SK-N-SH (cell line): ENCODE measurements at regions not wholly inside any gene's neighbourhood (a gene's known extent, or its start where the extent isn't known, plus 50 kb on each side); places are given as distances from the start of the nearest gene placed in this dataset.

Experiments used
- CTCF ChIA-PET: fragments of 300-600, 350-600 bp; formaldehyde crosslinking; extraction: SDS; loops from one replicate; lab custom pipeline; 2021; lab: Yijun Ruan, JAX
- POLR2A ChIA-PET: fragments of 350-600 bp; sonication (Branson Sonifier 250); formaldehyde crosslinking; extraction: SDS; loops from one replicate; lab custom pipeline; 2020; ENCODE audit warnings: antibody characterized with exemption, inconsistent platforms; lab: Yijun Ruan, JAX
- DNase-seq: peaks from one replicate; pipeline ENCODE4 v3.0.0; 2012
- H2AFZ ChIP-seq: fragments of 200-600 bp; sonication (generic); 2 replicates; pipeline ENCODE4 v1.8.1; 2016; ENCODE audit warnings: antibody characterized with exemption, mild to moderate bottlenecking, low read depth
- H3F3A ChIP-seq: fragments of 200-600 bp; sonication (generic); replicated peaks from 2 replicates; pipeline ENCODE3; 2016; ENCODE audit warnings: antibody characterized with exemption, mild to moderate bottlenecking; ENCODE audit not compliant: insufficient read depth
- H3K27ac ChIP-seq, 2 experiments: fragments of 200-500 bp in 1 of 2; fragments of 200-600 bp in 1 of 2; sonication (Bioruptor generic) in 1 of 2; sonication (generic), shearing (Covaris generic) in 1 of 2; 2 replicates each; pipeline versions ENCODE4 v1.5.1 to v1.6.1; 2014 to 2016; ENCODE audit warnings: low read depth in 2 of 2, inconsistent platforms in 1 of 2, low read length in 1 of 2, mild to moderate bottlenecking in 1 of 2, mixed read lengths in 1 of 2
- H3K27me3 ChIP-seq: fragments of 200-600 bp; sonication (generic), shearing (Covaris generic); 2 replicates; pipeline ENCODE4 v1.6.1; 2016; ENCODE audit warnings: mixed run types; ENCODE audit not compliant: insufficient read depth
- H3K36me3 ChIP-seq, 2 experiments: fragments of 200-500 bp in 1 of 2; fragments of 200-600 bp in 1 of 2; sonication (Bioruptor generic) in 1 of 2; sonication (generic) in 1 of 2; replicated peaks in 1 of 2; 2 replicates each; pipeline versions ENCODE3 to v1.5.1; 2014 to 2016; ENCODE audit warnings: low read length in 1 of 2, mild to moderate bottlenecking in 1 of 2; ENCODE audit not compliant: insufficient read depth in 2 of 2, control insufficient read depth in 1 of 2
- H3K4me1 ChIP-seq, 2 experiments: fragments of 200-500 bp in 1 of 2; fragments of 200-600 bp in 1 of 2; sonication (Bioruptor generic) in 1 of 2; sonication (generic), shearing (Covaris generic) in 1 of 2; 2 replicates each; pipeline versions ENCODE4 v1.5.1 to v1.6.1; 2014 to 2016; ENCODE audit warnings: low read depth in 1 of 2, low read length in 1 of 2, mixed run types in 1 of 2; ENCODE audit not compliant: insufficient read depth in 2 of 2, control insufficient read depth in 1 of 2
- H3K4me2 ChIP-seq: fragments of 200-600 bp; sonication (generic), shearing (Covaris generic); 2 replicates; pipeline ENCODE4 v1.6.1; 2017; ENCODE audit warnings: mixed run types
- H3K4me3 ChIP-seq, 2 experiments: fragments of 200-500 bp in 1 of 2; fragments of 200-600 bp in 1 of 2; sonication (Bioruptor generic) in 1 of 2; sonication (generic), shearing (Covaris generic) in 1 of 2; 2 replicates each; pipeline versions ENCODE4 v1.5.1 to v1.8.1; 2014 to 2016; ENCODE audit warnings: low read depth in 2 of 2, inconsistent platforms in 1 of 2, low read length in 1 of 2, mild to moderate bottlenecking in 1 of 2, mixed read lengths in 1 of 2, moderate library complexity in 1 of 2
- H3K79me2 ChIP-seq: fragments of 200-600 bp; sonication (generic); 2 replicates; pipeline ENCODE4 v1.8.1; 2017; ENCODE audit warnings: mild to moderate bottlenecking; ENCODE audit not compliant: insufficient read depth
- H3K9ac ChIP-seq: fragments of 200-600 bp; sonication (generic); 2 replicates; pipeline ENCODE4 v1.6.1; 2017; ENCODE audit warnings: mixed run types
- H3K9me2 ChIP-seq: fragments of 200-600 bp; sonication (generic); 2 replicates; pipeline ENCODE4 v1.6.1; 2017; ENCODE audit warnings: mixed run types
- H3K9me3 ChIP-seq: fragments of 200-600 bp; sonication (generic); 2 replicates; pipeline ENCODE4 v1.6.1; 2017; ENCODE audit warnings: mixed run types, mild to moderate bottlenecking, moderate library complexity
- H4K20me1 ChIP-seq: fragments of 200-600 bp; sonication (generic); 2 replicates; pipeline ENCODE4 v1.6.1; 2017; ENCODE audit warnings: mild to moderate bottlenecking, mixed run types; ENCODE audit not compliant: insufficient read depth
- EP300 ChIP-seq, 2 experiments: IDR thresholded peaks; 2 replicates each; pipeline versions ENCODE4 v1.4.0 to v1.6.1; 2012; ENCODE audit warnings: borderline replicate concordance in 1 of 2, low read depth in 1 of 2, low read length in 1 of 2
- EZH2phosphoT487 ChIP-seq: fragments of 200-600 bp; sonication (generic); IDR thresholded peaks from 2 replicates; pipeline ENCODE4 v1.6.1; 2017; ENCODE audit warnings: low read depth, mixed run types, mild to moderate bottlenecking, antibody characterized with exemption, moderate library complexity, borderline replicate concordance
- FOXJ3 ChIP-seq: sonication (generic); formaldehyde crosslinking; IDR thresholded peaks from 2 replicates; pipeline ENCODE4 v1.5.1; 2020; ENCODE audit warnings: mild to moderate bottlenecking, missing genetic modification reagents
- FOXM1 ChIP-seq: IDR thresholded peaks from 2 replicates; pipeline ENCODE4 v1.4.0; 2012; ENCODE audit warnings: low read depth, mild to moderate bottlenecking
- GABPA ChIP-seq: IDR thresholded peaks from 2 replicates; pipeline ENCODE4 v1.4.0; 2012; ENCODE audit warnings: low read depth, mild to moderate bottlenecking
- JUND ChIP-seq: IDR thresholded peaks from 2 replicates; pipeline ENCODE4 v1.4.0; 2012
- MEF2A ChIP-seq: IDR thresholded peaks from 2 replicates; pipeline ENCODE4 v1.4.0; 2012; ENCODE audit warnings: low read depth, borderline replicate concordance
- MXI1 ChIP-seq: IDR thresholded peaks from 2 replicates; pipeline ENCODE4 v1.6.1; 2012; ENCODE audit warnings: mild to moderate bottlenecking, low read depth, low read length, improper control_type of control experiment
- NFIC ChIP-seq: IDR thresholded peaks from 2 replicates; pipeline ENCODE4 v1.4.0; 2012; ENCODE audit warnings: borderline replicate concordance
- PBX3 ChIP-seq: IDR thresholded peaks from 2 replicates; pipeline ENCODE4; 2012
- RCOR1 ChIP-seq: fragments of 150-350 bp; IDR thresholded peaks from 2 replicates; pipeline ENCODE4 v1.6.1; 2017; ENCODE audit warnings: antibody characterized with exemption, low read length
- SIN3A ChIP-seq: IDR thresholded peaks from 2 replicates; pipeline ENCODE4 v1.6.1; 2012; ENCODE audit warnings: low read depth, mild to moderate bottlenecking, low read length, moderate library complexity, borderline replicate concordance
- SMC3 ChIP-seq: IDR thresholded peaks from 2 replicates; pipeline ENCODE4 v1.6.1; 2012; ENCODE audit warnings: low read depth, low read length, improper control_type of control experiment
- TAF1 ChIP-seq: IDR thresholded peaks from 2 replicates; pipeline ENCODE4 v1.6.1; 2012; ENCODE audit warnings: low read depth, mild to moderate bottlenecking, low read length, moderate library complexity, borderline replicate concordance
- TCF12 ChIP-seq: IDR thresholded peaks from 2 replicates; pipeline ENCODE4 v1.4.0; 2012
- TEAD4 ChIP-seq: IDR thresholded peaks from 2 replicates; pipeline ENCODE4 v1.4.0; 2012; ENCODE audit warnings: mild to moderate bottlenecking, borderline replicate concordance; ENCODE audit not compliant: insufficient read depth
- WGBS: methylation state at CpG from one replicate; pipeline ENCODE4 v1.1.6; 2017; ENCODE audit warnings: low lambda C conversion rate; 5-methylcytosine and 5-hydroxymethylcytosine counted together
- TF ChIP-seq, protein P1 (sequence below): IDR thresholded peaks from 2 replicates; pipeline ENCODE4 v1.4.0; 2012; ENCODE audit warnings: low read depth, borderline replicate concordance
- TF ChIP-seq, protein P2 (sequence below): fragments of 200-600 bp; sonication (generic); IDR thresholded peaks from 2 replicates; pipeline ENCODE4 v1.6.1; 2017; ENCODE audit warnings: antibody characterized with exemption, mild to moderate bottlenecking, moderate library complexity
- TF ChIP-seq, protein P3 (sequence below): fragments of 150-350 bp; IDR thresholded peaks from 2 replicates; pipeline ENCODE4 v1.6.1; 2017; ENCODE audit warnings: antibody characterized with exemption, low read length, low read depth, borderline replicate concordance

- Histone ChIP-seq H3K4me3 (no peak overlapping the region), H2AFZ (no peak overlapping the region), H3K9me2 (no peaks in the 10 kb centered on the region), H3K9ac (no peak overlapping the region), H3K9me3 (no peaks in the 10 kb centered on the region), H3K4me2 (no peak overlapping the region), H3F3A (no peaks in the 10 kb centered on the region), H3K36me3 (no peaks in the 10 kb centered on the region), H3K79me2 (no peaks in the 10 kb centered on the region), H4K20me1 (no peaks in the 10 kb centered on the region), H3K27me3 (no peaks in the 10 kb centered on the region), H3K27ac (no peak overlapping the region), H3K4me1 (peaks cover 0 to 6% of the 10 kb centered on the region in 2 experiments; a peak in 2 of 4 replicates)
- WGBS = 17% methylated on average over 4 of the region's 4 CpGs
- POLR2A ChIA-PET = no interaction called here
- TF ChIP-seq EP300 (IDR thresholded peaks at IDR 0.05; ENCODE audit: borderline replicate concordance in 1 of 2, low read depth in 1 of 2, low read length in 1 of 2) (no peak), TAF1 (no peak), FOXJ3 (CRISPR knock-in tag) (no peak), MXI1 (no peak), NFIC (no peak), SMC3 (no peak), MEF2A (no peak), EZH2phosphoT487 (no peak), SIN3A (no peak), JUND (no peak), TCF12 (no peak)
- TF ChIP-seq, protein P1, sequence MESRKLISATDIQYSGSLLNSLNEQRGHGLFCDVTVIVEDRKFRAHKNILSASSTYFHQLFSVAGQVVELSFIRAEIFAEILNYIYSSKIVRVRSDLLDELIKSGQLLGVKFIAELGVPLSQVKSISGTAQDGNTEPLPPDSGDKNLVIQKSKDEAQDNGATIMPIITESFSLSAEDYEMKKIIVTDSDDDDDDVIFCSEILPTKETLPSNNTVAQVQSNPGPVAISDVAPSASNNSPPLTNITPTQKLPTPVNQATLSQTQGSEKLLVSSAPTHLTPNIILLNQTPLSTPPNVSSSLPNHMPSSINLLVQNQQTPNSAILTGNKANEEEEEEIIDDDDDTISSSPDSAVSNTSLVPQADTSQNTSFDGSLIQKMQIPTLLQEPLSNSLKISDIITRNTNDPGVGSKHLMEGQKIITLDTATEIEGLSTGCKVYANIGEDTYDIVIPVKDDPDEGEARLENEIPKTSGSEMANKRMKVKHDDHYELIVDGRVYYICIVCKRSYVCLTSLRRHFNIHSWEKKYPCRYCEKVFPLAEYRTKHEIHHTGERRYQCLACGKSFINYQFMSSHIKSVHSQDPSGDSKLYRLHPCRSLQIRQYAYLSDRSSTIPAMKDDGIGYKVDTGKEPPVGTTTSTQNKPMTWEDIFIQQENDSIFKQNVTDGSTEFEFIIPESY = no peak
- CTCF ChIA-PET = interaction anchor here (0.7 to 1.0 kb wide), 2 partner anchors 12 to 14 kb away, joined by 3 to 4 read pairs; no protein-coding TSS in a partner anchor
- no peak for DNase-seq
Observed at GRCh38 chr13:105814902-105815250, 720.6 kb downstream of the EFNB2 start.

DNA sequence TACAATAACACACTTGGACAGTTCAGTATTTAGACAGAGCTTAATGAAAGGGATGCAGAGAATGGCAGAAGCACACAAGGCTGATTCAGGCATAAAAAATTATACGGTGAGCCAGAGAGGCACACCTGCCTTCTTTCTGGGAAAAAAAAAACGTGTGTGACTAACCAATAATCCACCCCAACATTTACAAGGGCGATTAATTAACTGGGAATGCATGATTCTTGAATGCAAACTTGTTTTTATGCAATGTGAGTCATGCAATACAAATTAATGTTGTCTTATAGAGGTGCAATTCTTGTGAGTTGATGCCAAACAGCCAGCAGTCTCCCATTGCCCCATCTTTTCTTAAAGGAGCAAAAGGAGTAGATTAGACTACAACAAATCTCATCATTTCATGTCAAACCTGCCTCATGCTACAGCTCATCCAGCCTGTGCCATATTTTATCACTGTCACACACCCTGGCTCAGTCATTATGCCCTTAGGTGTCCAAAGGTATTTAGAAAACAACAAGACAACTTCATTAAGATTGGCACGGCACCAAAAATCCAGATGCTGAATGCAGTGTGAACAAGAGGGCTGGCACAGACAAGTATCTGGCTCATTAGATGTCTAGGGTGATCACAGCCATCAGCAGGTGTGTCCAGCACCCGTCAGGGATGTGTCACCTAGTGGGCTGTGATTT lies 721.1 kb downstream of the EFNB2 start:
- Histone ChIP-seq H2AFZ (no peak overlapping the region), H3K4me2 (no peak overlapping the region), H3K9me3 (no peaks in the 10 kb centered on the region), H3F3A (no peaks in the 10 kb centered on the region), H3K4me1 (peaks cover 0 to 6% of the 10 kb centered on the region in 2 experiments; a peak in 2 of 4 replicates), H3K79me2 (no peaks in the 10 kb centered on the region), H3K36me3 (no peaks in the 10 kb centered on the region), H4K20me1 (no peaks in the 10 kb centered on the region), H3K4me3 (no peak overlapping the region), H3K27me3 (no peaks in the 10 kb centered on the region), H3K27ac (no peak overlapping the region), H3K9ac (no peak overlapping the region), H3K9me2 (no peaks in the 10 kb centered on the region)
- no peak for DNase-seq
- CTCF ChIA-PET = interaction anchor here (0.6 kb wide), 1 partner anchor 16 kb away, joined by 3 read pairs; no protein-coding TSS in a partner anchor
- 32% methylated on average over 5 of the region's 5 CpGs for WGBS
- POLR2A ChIA-PET = no interaction called here
- TF ChIP-seq NFIC (no peak), JUND (no peak), RCOR1 (no peak), PBX3 (no peak), TAF1 (no peak), FOXM1 (no peak), TEAD4 (no peak), GABPA (no peak)
- TF ChIP-seq, protein P1 = no peak
- TF ChIP-seq, protein P2, sequence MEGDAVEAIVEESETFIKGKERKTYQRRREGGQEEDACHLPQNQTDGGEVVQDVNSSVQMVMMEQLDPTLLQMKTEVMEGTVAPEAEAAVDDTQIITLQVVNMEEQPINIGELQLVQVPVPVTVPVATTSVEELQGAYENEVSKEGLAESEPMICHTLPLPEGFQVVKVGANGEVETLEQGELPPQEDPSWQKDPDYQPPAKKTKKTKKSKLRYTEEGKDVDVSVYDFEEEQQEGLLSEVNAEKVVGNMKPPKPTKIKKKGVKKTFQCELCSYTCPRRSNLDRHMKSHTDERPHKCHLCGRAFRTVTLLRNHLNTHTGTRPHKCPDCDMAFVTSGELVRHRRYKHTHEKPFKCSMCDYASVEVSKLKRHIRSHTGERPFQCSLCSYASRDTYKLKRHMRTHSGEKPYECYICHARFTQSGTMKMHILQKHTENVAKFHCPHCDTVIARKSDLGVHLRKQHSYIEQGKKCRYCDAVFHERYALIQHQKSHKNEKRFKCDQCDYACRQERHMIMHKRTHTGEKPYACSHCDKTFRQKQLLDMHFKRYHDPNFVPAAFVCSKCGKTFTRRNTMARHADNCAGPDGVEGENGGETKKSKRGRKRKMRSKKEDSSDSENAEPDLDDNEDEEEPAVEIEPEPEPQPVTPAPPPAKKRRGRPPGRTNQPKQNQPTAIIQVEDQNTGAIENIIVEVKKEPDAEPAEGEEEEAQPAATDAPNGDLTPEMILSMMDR = no peak
- TF ChIP-seq, protein P3, sequence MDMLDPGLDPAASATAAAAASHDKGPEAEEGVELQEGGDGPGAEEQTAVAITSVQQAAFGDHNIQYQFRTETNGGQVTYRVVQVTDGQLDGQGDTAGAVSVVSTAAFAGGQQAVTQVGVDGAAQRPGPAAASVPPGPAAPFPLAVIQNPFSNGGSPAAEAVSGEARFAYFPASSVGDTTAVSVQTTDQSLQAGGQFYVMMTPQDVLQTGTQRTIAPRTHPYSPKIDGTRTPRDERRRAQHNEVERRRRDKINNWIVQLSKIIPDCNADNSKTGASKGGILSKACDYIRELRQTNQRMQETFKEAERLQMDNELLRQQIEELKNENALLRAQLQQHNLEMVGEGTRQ = no peak
